ENCODE measurements at regions not wholly inside any gene's neighbourhood (a gene's known extent, or its start where the extent isn't known, plus 50 kb on each side); places are given as distances from the start of the nearest gene placed in this dataset.
A peak's percentile ranks its signal among the peaks of the same experiment; 100 is the strongest.
"Not testable (repeated sequence)": the region's sequence is repeated elsewhere in the genome, so short reads cannot be mapped to it uniquely, and the experiment has no call there.

DNA sequence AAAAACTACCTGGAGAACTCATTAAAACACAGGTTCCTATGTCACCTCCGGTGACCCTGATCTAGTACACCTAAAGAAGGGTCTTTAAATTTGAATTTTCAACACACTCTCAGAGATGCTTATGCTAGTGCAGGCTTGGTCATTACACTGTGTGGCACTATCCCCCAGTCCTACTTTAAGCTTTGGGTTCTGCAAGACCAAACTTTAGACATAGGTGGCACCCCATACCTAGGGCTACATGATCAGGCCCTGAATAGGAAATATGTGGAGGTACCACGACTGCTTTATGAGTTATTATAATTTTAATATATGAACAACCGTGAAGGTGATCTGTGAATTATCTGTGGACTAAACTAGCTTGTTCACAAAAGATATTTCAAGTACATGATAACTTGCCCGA is 201.3 kb upstream of the OR13F1 start:
- TF ChIP-seq, protein P1, sequence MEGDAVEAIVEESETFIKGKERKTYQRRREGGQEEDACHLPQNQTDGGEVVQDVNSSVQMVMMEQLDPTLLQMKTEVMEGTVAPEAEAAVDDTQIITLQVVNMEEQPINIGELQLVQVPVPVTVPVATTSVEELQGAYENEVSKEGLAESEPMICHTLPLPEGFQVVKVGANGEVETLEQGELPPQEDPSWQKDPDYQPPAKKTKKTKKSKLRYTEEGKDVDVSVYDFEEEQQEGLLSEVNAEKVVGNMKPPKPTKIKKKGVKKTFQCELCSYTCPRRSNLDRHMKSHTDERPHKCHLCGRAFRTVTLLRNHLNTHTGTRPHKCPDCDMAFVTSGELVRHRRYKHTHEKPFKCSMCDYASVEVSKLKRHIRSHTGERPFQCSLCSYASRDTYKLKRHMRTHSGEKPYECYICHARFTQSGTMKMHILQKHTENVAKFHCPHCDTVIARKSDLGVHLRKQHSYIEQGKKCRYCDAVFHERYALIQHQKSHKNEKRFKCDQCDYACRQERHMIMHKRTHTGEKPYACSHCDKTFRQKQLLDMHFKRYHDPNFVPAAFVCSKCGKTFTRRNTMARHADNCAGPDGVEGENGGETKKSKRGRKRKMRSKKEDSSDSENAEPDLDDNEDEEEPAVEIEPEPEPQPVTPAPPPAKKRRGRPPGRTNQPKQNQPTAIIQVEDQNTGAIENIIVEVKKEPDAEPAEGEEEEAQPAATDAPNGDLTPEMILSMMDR (IDR thresholded peaks at IDR 0.05): no peak
- DNase-seq: no peak
- ATAC-seq: no peak
- intact Hi-C loops (cut with DNase I, micrococcal nuclease): no loop called here
- Histone ChIP-seq H3K4me3 (no peak overlapping the region), H3K9me3 (no peaks in the 10 kb centered on the region), H3K36me3 (ENCODE audit: low read depth) (no peaks in the 10 kb centered on the region), H3K4me1 (ENCODE audit: low read depth) (no peaks in the 10 kb centered on the region)

DNA sequence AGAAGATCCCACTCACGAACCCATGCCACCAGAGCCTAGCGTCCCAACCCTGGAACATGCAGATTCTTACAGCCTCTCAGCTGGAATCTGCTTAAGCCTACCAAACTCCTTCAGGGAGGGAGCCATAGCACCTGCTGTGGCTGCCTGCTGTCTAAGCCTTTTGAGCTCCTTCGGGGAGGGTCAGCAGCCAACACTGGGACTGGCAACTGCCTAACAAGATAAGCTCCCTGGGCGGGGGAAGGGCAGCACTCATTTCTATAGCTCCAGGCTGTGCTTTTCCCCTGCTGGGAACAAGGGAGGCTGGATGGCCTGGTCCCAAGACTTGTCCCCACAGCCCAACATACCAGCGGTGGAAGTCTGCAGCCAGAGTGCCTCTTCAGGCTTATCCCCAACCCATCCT is 199.1 kb upstream of the OR13F1 start:
- no peak for ATAC-seq
- no peaks in the 10 kb centered on the region for H3K36me3 ChIP-seq (ENCODE audit: low read depth)
- no peaks in the 10 kb centered on the region for H3K9me3 ChIP-seq
- DNase-seq: no peak
- no peak overlapping the region for H3K4me3 ChIP-seq
- H3K4me1 ChIP-seq (ENCODE audit: low read depth): no peaks in the 10 kb centered on the region
- intact Hi-C loops (cut with DNase I, micrococcal nuclease): no loop called here
- TF ChIP-seq, protein P1 (IDR thresholded peaks at IDR 0.05): no peak

DNA sequence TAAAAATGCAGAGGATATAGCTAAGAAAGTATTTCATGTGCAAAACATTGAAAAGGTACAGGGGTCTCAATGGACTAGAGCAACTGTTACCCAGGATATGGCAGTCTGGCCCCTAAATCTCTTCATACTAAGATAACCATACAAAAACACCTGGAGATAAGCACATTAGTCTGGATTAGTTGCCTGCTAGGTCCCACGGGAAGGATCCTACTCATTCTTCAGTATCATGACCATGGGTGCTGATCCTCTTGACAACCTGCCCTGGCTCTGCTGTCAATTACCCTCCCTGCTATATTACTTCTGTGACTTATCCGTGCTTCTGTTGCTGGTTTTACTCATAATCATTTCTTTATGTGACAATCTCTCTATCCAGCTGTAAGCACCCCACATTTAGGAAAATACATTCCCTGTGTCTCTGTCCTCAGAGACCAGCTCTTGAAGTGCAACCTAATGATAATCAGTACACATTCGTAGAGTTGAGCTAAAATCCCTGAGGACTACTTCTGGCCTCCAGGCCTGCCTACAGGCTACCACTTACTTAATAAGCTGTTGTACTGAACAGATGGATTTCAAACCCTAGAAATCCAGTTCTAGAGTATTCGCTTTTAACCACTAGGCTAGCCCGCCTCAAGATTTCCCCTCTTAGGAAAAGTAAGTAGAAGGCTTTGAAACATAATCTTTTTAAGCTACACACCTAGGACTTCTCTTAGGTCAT is 190.5 kb upstream of the OR13F1 start:
- peaks cover 6% of the 10 kb centered on the region for H3K9me3 ChIP-seq
- intact Hi-C loops (cut with DNase I, micrococcal nuclease): no loop called here
- ATAC-seq (no peak), DNase-seq (no peak)
- H3K4me3 ChIP-seq: no peak overlapping the region
- no peaks in the 10 kb centered on the region for H3K4me1 ChIP-seq (ENCODE audit: low read depth)
- TF ChIP-seq, protein P1 (IDR thresholded peaks at IDR 0.05): no peak
- H3K36me3 ChIP-seq (ENCODE audit: low read depth): no peaks in the 10 kb centered on the region

DNA sequence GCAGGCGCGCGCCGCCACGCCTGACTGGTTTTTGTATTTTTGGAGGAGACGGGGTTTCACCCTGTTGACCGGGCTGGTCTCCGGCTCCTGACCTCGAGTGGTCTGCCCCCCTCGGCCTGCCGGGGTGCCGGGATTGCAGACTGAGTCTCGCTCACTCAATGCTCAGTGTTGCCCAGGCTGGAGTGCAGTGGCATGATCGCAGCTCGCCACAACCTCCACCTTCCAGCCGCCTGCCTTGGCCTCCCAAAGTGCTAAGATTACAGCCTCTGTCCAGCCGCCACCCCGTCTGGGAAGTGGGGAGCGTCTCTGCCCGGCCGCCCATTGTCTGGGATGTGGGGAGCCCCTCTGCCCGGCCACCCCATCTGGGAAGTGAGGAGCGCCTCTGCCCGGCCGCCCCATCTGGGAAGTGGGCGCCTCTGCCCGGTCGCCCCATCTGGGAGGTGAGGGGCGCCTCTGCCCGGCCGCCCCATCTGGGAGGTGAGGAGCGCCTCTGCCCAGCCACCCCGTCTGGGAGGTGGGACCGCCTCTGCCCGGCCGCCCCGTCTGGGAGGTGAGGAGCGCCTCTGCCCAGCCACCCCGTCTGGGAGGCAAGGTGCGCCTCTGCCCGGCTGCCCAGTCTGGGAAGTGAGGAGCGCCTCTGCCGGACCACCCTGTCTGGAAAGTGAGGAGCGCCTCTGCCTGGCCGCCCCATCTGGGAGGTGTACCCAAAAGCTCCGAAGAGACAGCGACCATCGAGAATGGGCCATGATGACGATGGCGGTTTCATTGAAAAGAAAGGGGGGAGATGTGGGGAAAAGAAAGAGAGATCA is 187.7 kb upstream of the OR13F1 start:
- H3K4me3 ChIP-seq; ATAC-seq; H3K9me3 ChIP-seq; H3K36me3 ChIP-seq (ENCODE audit: low read depth); H3K4me1 ChIP-seq (ENCODE audit: low read depth); intact Hi-C loops (cut with DNase I, micrococcal nuclease): not testable (repeated sequence)
- peak in 1 of 3 donors; percentile 14 for DNase-seq

DNA sequence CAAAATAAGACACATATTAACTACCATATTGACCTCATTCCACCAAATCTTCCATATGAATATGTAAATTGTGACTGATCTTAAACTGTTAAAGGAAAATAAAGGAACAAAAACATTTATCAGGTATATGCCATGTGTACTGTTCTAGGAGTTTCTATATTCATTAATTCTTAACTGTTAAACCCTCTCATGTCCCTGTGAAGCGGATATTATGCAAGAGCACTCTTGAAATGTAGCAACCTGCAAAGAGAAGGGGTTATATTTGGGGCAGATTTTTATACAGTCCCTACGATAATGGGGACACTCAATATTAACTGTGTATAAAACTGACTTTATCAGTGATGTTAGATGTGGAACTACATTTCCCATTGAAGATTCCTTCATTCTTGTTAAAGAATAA is 184.9 kb upstream of the OR13F1 start:
- H3K9me3 ChIP-seq: peaks cover 6% of the 10 kb centered on the region
- DNase-seq: no peak
- TF ChIP-seq, protein P1 (IDR thresholded peaks at IDR 0.05): no peak
- intact Hi-C loops (cut with DNase I, micrococcal nuclease): no loop called here
- H3K4me1 ChIP-seq (ENCODE audit: low read depth): peaks cover 6% of the 10 kb centered on the region
- H3K36me3 ChIP-seq (ENCODE audit: low read depth): no peaks in the 10 kb centered on the region
- no peak overlapping the region for H3K4me3 ChIP-seq
- ATAC-seq: no peak

DNA sequence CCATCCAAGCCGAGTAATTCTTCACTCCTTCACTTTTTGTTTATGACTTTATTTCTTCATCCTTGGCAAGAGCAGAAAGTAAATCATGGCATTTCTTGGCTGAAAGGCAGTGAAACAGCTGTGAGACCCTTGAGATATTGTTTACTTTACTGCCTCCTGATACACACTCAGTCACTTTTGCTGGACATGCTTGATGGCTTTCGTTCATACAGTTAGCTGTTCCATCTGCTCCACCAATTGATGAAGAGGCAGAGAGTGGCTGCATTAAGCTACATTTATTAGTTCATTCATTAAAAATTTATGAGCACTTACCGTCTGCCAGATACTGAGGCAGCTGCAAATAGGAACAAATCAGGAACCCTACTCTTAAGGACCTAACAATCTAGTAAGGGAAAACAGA is 184.4 kb upstream of the OR13F1 start:
- TF ChIP-seq, protein P1 (IDR thresholded peaks at IDR 0.05): no peak
- H3K4me3 ChIP-seq: no peak overlapping the region
- H3K36me3 ChIP-seq (ENCODE audit: low read depth): no peaks in the 10 kb centered on the region
- no peak for ATAC-seq
- peaks cover 6% of the 10 kb centered on the region for H3K4me1 ChIP-seq (ENCODE audit: low read depth)
- no peak for DNase-seq
- peaks cover 6% of the 10 kb centered on the region for H3K9me3 ChIP-seq
- intact Hi-C loops (cut with DNase I, micrococcal nuclease): no loop called here

Data from mucosa of descending colon (tissue), 3 donors.